ENCODE measurements at regions not wholly inside any gene's neighbourhood (a gene's known extent, or its start where the extent isn't known, plus 50 kb on each side); places are given as distances from the start of the nearest gene placed in this dataset.

DNA sequence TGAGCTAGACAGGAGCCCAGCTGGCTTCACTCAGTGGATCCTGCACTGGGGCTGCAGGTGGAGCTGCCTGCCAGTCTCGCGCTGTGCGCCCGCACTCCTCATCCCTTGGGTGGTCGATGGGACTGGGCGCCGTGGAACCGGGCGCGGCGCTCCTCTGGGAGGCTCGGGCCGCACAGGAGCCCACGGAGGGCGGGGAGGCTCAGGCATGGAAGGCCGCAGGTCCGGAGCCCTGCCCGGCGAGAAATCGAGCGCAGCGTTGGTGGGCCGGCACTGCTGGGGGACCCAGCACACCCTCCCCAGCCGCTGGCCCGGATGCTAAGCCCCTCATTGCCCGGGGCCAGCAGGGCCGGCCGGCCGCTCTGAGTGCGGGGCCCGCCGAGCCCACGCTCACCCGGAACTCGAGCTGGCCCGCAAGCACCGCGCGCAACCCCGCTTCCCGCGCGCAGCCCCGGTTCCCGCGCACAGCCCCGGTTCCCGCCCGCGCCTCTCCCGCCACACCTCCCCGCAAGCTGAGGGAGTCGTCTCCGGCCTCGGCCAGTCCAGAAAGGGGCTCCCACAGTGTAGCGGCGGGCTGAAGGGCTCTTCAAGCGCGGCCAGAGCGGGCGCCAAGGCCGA, 1130.5 kb upstream of the FLRT2 start:
- DNase-seq (ENCODE audit: low read depth in 4 of 4, low spot score in 3 of 4) = no peak

DNA sequence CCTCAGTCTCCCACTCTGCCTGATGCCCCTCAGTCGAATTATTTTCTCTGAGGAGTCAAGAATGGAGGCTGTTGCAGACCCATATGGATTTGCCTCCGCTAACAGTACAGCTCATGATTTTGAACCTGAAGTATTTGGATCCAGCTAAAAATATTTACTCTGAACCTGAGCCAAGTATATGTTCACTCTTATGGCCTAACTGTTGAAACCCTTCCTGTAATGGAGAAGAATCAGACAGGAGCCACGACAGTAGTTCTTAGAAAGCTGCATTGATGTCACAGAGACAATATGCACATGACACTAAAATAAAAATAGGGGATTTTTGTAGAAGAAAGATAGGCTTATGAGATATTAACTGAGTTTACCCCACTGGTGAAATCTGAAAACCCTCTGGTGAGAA, 1128.3 kb upstream of the FLRT2 start:
- DNase-seq (ENCODE audit: low read depth in 4 of 4, low spot score in 3 of 4) = no peak

DNA sequence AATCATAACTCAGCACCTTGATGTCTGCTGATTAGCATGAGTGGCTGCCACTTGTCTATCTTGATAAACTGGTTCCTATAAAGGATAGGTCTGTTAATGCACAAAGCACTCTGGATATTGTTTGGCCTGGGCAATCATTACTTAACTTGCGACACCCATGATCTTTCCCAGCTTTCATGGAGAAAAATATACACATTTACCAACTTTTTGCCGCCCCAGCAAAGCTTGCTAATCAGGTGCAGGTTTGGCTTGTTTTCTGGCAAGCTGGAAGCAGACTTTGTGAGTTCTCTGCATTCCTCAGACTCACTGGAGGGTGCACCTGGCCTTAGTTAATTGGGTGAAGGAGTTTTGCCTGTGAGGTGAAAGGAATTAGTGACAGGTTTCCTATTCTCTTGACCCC, 1126.4 kb upstream of the FLRT2 start:
- DNase-seq (ENCODE audit: low read depth in 4 of 4, low spot score in 3 of 4) = peak; percentile 26 to 52 (median 37)

DNA sequence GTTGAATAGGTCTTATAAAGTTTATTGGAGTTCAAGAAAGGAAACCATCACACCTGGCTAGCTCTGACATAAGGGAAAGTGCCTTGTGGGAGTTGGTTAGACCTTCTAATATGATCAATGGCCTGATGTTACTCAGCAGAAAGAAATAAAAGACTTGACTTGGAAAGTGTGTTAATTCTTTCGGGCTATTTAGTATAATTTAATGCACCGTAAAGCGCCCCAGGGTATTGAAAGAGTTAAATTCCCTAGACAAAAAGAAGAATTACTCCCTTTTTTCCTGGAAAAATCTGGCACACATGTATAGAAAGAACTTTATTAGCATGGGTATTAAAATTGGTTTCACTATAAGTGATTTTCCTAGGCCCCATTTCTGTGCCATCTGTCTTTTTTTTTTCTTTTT, 1125.7 kb upstream of the FLRT2 start:
- peak in 1 of 4 donors; percentile 12 for DNase-seq (ENCODE audit: low read depth in 4 of 4, low spot score in 3 of 4)

DNA sequence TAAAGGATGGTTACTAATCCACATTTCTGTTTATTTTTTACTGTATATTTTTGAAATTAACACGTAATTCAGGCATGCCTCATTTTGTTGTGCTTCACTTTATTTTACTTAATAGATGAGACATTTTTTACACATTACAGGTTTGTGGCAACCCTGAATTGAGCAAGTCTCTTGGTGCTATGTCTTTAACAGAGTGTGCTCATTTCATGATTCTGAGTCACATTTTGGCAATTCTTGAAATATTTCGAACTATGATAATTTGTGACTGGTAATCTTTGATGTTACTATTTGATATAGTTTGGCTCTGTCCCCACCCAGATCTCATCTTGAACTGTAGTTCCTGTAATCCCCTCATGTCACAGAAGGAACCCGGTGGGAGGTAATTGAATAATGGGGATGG, 1120.5 kb upstream of the FLRT2 start:
- no peak for DNase-seq (ENCODE audit: low read depth in 4 of 4, low spot score in 3 of 4)

DNA sequence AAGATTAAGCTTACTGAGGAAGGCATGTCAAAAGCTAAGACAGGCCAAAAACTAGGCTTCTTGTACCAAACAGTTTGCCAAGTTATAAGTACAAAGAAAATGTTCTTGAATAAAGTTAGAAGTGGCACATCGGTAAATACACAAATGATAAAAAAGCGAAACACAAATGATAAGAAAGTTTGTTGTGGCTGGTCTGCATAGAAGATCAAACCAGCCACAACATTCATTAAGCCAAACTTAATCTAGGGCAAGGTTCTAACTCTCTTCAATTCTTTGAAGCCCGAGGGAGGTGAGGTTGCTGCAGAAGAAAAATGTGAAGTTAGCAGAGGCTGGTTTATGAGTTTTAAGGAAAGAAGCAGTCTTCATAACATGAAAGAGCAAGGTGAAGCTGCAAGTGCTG, 1119.6 kb upstream of the FLRT2 start:
- DNase-seq (ENCODE audit: low read depth in 4 of 4, low spot score in 3 of 4) = no peak

DNA sequence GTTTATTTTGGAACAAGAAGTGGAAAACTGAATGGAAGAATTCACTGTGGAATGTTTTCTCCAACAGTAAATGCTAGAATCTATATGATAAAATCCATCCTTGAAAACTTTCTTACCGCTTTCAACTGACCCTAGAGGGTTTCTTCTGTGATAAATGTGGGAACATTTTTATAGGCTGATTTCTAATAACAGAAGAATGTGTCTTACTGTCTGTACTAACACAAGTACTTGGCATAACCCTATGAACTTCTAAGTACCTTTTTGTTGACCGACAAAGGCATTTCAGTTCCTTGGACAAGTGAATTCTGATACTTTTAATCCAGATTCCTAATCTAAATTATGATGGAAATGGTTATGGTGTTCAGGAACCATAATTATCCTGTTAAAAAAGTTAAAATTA, 1109.7 kb upstream of the FLRT2 start:
- no peak for DNase-seq (ENCODE audit: low read depth in 4 of 4, low spot score in 3 of 4)

DNA sequence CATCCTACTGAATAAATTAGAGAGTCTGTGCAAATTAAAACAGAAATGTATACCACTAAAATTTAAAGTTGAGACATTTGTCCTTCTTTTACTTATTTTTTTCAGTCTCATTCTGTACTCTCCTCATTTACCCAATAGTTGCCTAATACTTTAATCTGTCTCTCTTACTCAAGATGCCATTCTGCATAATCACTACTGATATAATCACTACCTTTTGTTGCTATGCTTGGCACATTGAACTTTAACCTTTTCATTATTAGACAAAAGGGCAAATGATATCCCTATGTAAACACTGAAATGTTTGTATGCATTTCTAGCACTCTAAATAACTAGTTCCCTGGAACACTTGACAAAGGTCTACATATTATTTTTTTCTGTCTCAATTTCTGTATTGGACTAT, 1108.3 kb upstream of the FLRT2 start:
- DNase-seq (ENCODE audit: low read depth in 4 of 4, low spot score in 3 of 4) = no peak

DNA sequence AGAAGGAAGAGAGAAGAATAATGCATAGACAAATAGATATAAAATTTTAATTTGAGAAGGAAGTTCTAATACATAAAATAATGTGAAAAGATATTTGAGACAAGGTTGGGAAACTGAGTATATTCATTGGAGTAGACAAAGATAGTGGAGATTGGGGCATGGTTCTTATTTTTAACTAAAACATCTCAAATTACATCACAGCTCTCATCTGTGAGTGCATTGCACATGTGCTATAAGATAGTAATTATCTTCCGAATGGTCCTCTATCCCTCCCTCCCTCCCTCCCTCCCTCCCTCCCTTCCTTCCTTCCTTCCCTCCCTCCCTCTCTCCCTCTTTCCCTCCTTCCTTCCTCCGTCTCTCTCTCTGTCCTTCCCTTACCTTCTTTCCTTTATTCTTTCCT, 1104.0 kb upstream of the FLRT2 start:
- DNase-seq (ENCODE audit: low read depth in 4 of 4, low spot score in 3 of 4) = no peak

DNA sequence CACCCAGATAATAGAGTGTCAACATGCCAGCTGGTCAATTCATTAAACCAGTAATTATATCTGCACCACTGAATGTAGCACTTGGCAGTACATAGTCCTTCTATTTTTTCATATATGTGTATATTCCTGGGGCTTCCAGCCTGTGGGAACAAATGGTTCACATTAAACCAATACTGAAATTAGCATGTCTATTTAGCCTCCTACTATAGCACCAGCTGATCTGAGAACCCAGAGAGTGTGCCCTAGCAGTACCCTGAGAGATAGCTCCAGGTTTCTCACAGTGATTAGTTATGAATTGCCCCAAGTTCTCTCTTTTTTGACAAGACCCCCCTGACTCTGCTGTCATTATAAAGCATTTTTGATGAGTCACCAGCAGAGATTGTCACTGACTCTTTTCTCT, 1097.3 kb upstream of the FLRT2 start:
- DNase-seq (ENCODE audit: low read depth in 4 of 4, low spot score in 3 of 4) = no peak

DNA sequence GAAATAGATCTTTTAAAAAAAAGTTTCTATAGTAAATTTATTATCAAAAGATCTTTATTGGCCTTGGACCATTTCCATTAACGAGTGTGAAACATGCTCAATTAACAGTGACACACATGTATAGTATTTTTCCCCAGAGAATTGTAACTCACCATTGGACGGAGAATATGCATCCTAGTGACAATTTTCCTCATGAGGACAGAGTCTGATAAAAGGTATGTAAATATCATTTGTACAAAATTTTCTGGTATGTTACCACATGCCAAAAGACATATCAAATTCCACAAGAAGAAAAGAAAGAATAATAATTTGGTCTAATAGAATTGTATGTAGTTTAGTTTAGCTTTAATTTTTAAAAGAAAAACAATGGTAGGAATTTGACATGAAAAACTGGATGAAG, 1096.0 kb upstream of the FLRT2 start:
- DNase-seq (ENCODE audit: low read depth in 4 of 4, low spot score in 3 of 4) = no peak

DNA sequence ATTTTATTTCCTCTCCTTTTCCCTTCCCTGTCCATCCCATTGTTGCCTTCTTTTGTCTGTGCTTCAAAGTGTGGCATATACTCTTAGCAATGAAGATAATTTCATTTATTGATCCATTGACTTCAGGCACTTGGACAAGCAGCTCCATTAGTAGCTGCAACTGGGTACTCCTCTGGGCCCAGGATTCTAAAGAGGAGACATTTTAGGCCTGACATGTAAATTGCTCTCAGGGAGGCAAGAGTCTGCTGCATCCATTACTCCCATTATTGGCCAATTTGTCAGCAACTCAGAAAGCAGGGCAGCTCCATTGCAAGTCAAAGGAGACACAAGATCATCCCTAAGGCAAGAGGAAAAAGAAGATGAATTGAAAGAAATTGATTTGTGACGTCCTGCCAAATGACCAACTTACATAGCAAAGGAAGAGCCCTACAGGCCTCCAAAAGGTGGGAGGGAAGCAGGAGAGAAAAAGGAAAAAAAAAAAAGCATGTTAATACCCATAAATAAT, 1094.1 kb upstream of the FLRT2 start:
- DNase-seq (ENCODE audit: low read depth in 4 of 4, low spot score in 3 of 4) = no peak

DNA sequence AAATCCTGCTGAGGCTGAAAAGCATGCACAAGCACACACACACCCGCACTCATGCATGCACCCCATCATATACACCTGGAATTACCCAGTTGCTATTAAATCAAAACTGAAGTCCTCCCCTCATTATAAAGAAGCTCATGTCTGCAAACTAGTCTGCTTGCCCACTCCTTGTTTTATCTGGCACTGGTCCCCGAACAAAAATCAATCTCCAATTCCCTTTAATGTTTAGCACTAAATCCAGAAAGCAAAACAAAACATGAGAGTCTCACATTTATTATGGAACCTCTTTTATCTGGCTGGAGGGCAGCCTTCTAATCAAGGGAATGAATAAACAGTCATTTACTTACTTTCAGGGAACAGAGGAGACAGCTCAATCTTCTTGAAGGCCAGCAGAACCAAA, 1093.4 kb upstream of the FLRT2 start:
- no peak for DNase-seq (ENCODE audit: low read depth in 4 of 4, low spot score in 3 of 4)

DNA sequence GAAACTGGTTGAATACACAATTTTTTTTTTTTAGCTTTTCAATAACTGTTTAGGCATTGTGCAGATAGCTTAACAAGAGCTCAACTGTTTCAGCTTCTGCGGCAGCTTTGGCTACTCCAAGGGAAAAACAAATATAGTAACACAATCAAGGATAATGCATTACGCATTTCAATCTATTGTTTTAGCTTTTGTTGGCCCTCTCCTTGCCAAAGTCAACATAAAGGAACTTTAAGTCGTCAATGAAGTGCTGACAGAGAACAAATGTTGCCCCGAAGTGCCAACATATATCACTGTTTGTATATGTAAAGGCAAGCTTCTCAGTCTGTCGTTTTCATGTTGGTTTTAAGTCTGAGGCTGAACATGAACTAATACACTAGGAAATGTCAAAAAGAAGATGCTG, 1087.4 kb upstream of the FLRT2 start:
- no peak for DNase-seq (ENCODE audit: low read depth in 4 of 4, low spot score in 3 of 4)

DNA sequence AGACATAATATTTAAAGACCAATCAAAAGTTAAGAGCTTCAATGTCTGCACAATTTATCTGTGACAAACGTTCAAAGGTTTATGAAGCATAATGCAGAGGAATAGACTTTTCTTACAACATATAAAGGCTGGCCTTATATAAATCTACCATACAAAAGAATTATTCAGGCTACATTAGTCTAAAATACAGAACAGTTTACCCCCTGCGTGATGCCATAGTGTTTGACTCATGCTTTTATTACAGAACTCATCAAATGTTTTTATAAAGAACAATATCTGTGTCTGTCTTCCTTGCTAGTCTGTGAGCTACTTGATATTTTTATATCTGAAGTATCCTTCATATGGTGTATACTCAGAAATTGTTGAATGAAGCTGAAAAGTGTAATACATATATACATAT, 1084.5 kb upstream of the FLRT2 start:
- no peak for DNase-seq (ENCODE audit: low read depth in 4 of 4, low spot score in 3 of 4)

DNA sequence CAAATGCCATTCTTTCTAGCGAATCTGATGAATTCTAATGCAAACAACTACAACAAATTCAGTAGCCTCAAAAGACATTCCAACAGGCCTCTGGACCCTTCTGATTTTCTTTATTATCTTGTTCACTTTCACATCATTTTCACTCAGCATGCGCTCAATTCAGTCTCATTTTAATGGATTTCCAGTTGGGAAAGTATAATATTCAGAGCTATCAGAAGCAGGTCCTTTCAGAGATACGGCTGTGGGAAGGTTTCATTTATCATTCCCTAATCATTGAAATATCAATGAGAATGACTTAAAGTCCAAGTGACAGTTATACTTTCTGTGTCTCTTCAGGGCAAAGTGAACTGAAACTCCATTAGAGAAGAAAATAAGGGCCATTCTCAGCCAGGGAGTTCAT, 1083.7 kb upstream of the FLRT2 start:
- DNase-seq (ENCODE audit: low read depth in 4 of 4, low spot score in 3 of 4) = no peak

DNA sequence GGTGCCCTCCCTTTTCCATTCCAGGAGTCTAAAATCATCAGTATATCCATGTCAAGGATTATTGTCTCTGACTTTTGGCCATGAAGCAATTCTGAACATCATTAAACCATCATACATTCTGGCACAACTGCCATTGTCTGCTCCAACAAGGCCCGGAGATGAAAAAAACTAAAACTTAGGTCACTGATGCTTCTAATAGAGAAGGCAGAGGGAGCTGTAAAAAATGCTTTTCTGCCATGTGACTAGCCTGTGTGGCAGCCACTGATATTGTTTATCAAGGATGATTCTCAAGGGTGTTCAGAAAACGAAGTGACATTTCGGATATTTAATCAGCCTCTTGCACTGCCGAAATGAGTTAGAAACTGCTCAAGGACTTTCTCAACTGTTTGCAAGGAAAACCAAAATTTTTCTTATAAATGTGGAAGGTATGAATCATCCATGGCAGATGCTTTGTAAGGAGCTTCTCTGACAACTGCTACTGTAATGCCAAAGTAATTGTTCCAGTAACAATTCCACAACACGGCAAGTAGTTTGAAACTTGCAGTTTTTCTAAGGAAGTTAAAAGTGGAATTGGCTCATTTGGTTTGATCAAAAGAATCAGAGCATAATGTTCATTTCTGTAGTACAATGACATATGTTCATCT, 1076.5 kb upstream of the FLRT2 start:
- DNase-seq (ENCODE audit: low read depth in 4 of 4, low spot score in 3 of 4) = no peak

DNA sequence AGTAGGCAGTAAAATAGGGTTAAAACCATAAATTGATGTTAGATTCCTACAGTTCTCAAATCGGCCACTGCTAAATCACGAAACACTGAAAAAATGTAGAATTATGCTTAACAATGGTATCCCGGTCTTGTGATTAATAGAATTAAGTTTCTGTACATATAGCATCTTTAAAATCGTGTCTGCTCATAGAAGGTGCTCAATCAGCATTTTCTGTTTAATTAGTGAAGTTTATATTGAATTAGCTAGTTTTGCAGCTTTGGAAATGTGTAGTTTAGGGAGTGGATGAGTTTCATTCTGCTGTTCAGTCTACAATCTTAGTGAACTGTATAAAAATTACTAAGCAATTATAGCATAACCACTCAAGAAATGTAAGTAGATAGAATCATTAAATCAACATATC, 1075.8 kb upstream of the FLRT2 start:
- no peak for DNase-seq (ENCODE audit: low read depth in 4 of 4, low spot score in 3 of 4)

DNA sequence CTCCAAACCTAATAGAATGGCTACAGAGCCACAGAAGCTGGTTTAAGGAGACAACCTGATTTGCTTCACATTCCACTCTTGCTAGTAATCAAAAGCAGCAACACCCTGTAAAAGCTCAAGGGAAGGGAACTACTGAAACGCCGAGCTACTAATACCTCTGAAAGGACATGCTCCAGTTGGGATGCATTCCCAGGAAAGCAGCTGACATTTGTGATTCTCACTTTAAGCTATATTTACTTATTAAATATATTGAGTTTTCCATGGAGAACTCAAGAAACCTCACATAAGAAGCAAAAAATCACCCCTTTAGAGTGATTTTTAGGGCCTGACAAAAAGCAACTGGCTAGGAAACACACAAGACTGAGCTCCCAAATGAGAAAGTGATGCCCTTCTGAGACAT, 1073.0 kb upstream of the FLRT2 start:
- DNase-seq (ENCODE audit: low read depth in 4 of 4, low spot score in 3 of 4) = no peak

DNA sequence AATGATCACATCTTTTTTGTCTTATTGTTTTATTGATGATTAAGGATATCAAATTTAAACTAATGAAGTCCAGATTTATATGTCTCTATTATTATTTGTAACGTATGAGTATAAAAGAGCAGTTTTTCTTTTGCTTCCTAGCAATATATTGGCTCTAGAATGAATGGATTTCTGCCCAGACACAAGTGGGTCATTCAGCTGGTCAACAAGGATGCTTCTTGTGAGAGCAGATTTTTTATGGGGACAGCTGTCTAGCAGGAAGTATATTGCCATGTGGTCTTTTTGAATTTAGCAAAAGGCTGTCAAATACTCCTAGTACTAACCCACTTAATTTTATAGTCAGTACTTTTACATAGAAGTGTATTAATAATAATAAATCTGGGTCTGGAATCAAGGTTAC, 1071.1 kb upstream of the FLRT2 start:
- DNase-seq (ENCODE audit: low read depth in 4 of 4, low spot score in 3 of 4) = no peak

DNA sequence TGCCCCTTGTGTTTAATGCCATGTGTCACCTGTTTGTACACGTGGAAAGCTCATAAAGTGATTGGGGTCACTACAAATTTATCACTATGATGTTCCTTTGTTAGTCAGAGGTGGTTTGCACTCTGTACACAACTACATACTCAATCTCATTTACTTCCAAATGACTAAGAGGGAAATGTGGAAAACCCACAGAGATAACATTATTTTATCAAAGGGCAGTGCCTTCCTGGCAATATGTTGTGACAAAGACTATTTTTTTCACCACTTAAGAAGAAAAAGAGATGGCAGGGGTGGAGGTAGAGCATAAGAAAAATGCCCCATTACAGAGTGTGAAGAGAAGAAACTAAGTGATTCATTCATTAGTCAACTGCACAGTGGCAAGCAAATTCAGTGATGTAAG, 1064.1 kb upstream of the FLRT2 start:
- no peak for DNase-seq (ENCODE audit: low read depth in 4 of 4, low spot score in 3 of 4)

DNA sequence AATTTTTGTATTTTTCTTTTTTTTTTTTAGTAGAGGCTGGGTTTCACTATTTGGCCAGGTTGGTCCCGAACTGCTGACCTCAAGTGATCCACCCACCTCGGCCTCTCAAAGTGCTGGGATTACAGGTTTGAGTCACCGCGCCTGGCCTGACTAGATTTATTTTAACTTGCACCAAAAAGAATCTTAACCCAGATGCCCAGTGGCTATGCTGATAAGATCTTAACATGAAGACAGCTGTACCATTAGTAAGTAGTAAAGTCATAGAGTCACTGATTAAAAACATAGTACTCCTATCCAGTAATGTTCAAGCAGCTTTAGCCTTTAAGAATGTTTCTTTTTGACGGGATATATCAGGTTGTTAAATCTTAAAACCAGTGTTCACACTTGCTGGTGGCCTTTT, 1061.8 kb upstream of the FLRT2 start:
- no peak for DNase-seq (ENCODE audit: low read depth in 4 of 4, low spot score in 3 of 4)

DNA sequence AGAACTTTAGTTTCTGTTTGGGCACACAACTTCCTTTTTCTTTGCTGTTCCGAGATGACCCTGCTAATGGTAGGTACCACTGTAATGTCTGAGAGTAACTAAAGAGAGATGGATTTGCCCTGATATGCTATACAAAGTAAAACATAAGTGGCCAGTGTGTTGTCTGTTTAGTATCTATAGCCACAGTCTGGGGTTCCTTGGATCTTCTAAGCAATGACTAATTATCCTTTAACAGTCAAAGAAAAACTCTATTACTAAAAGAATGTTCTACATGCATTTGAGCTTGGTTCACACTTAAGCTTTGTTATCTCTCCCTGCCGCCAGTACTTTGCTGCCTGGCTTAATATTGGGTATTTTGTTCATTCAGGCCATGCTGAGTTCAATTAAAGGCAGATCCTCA, 1051.9 kb upstream of the FLRT2 start:
- no peak for DNase-seq (ENCODE audit: low read depth in 4 of 4, low spot score in 3 of 4)
